Uterus (tissue), 2 donors: ENCODE measurements at regions not wholly inside any gene's neighbourhood (a gene's known extent, or its start where the extent isn't known, plus 50 kb on each side); places are given as distances from the start of the nearest gene placed in this dataset.

Source experiments
- CTCF ChIP-seq, 4 experiments: fragments of 200-600 bp in 2 of 4; fragments of 450-650 bp in 2 of 4; sonication (generic) in 2 of 4; IDR thresholded peaks; one replicate each; pipeline ENCODE4 v1.5.1; 2016 to 2019; ENCODE audit warnings: antibody characterized with exemption in 4 of 4, mild to moderate bottlenecking in 2 of 4, moderate library complexity in 1 of 4
- POLR2A ChIP-seq, 2 donors: fragments of 450-650 bp; IDR thresholded peaks; one replicate each; pipeline ENCODE4 v1.6.1; 2016; ENCODE audit warnings: antibody characterized with exemption in 2 of 2, mild to moderate bottlenecking in 1 of 2, moderate library complexity in 1 of 2

- TF ChIP-seq CTCF (IDR thresholded peaks at IDR 0.05) (no peak), POLR2A (IDR thresholded peaks at IDR 0.05) (no peak)
Observed at GRCh38 chr18:41617647-41618046, 337.4 kb upstream of the PIK3C3 start.
